ENCODE measurements at regions not wholly inside any gene's neighbourhood (a gene's known extent, or its start where the extent isn't known, plus 50 kb on each side); places are given as distances from the start of the nearest gene placed in this dataset.

DNA sequence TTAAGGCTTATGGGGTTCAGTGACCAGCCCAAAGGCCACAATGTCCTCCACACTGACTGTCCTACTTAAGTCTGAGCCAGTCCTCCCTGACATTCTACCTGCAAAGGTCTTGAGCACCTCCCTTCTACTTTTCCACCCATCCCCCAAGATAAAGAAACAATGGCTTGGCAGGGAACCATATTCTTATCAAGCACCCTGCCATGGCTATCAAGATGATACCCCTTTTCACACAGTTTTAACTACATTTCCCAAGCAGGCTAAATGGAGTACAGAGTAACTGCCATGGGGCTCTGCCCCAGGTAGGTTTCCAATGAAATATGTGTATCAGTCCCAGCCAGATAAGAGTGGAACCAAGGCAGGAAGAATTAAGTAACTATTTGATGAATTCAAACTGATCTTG, 85.9 kb upstream of the MOCS1 start:
- Histone ChIP-seq H4K20me1 (ENCODE audit: insufficient read depth, low read length) (no peaks in the 10 kb centered on the region), H3K9me3 (ENCODE audit: low read length) (peaks cover 62% of the 10 kb centered on the region), H3K4me2 (ENCODE audit: low read depth, low read length) (no peak overlapping the region), H3K4me3 (replicated peaks in 1 of 3; ENCODE audit: insufficient read depth in 1 of 3, low read depth in 2 of 3, low read length in 3 of 3) (no peak overlapping the region), H2AFZ (ENCODE audit: low read length) (no peak overlapping the region), H3K36me3 (replicated peaks in 1 of 2; ENCODE audit: control insufficient read depth in 1 of 2, insufficient read depth in 2 of 2, low read length in 2 of 2) (no peaks in the 10 kb centered on the region), H3K27ac (ENCODE audit: extremely low read length, insufficient read depth, low read length) (no peak overlapping the region), H3K9ac (ENCODE audit: insufficient read depth, low read depth, low read length) (no peak overlapping the region), H3K27me3 (ENCODE audit: control insufficient read depth in 1 of 2, insufficient read depth in 2 of 2, low read length in 2 of 2) (no peaks in the 10 kb centered on the region), H3K4me1 (ENCODE audit: insufficient read depth, low read length) (no peaks in the 10 kb centered on the region), H3K79me2 (ENCODE audit: insufficient read depth, low read length) (no peaks in the 10 kb centered on the region)
- in situ Hi-C loops (cut with HindIII; ENCODE audit: extremely low pct_ligation_motif_present, low pct_unique_long_range_greater_than_20kb) (no loop called here), intact Hi-C loops (cut with micrococcal nuclease; ENCODE audit: unreplicated experiment) (no loop called here)
- POLR2A ChIA-PET, result no interaction called here
- ATAC-seq (no peak), FAIRE-seq (no peak), DNase-seq (ENCODE audit: low spot score) (no peak)
- TF ChIP-seq CHD2 (IDR thresholded peaks at IDR 0.05; ENCODE audit: low read depth, low read length), result no peak
- no peak for TF ChIP-seq ZSCAN22 (CRISPR knock-in tag; IDR thresholded peaks at IDR 0.05)
- no peak for TF ChIP-seq ZNF205 (CRISPR knock-in tag; IDR thresholded peaks at IDR 0.05)
- TF ChIP-seq, protein P1, sequence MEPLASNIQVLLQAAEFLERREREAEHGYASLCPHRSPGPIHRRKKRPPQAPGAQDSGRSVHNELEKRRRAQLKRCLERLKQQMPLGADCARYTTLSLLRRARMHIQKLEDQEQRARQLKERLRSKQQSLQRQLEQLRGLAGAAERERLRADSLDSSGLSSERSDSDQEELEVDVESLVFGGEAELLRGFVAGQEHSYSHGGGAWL (CRISPR knock-in tag; IDR thresholded peaks at IDR 0.05), result no peak
- TF ChIP-seq, protein P2, sequence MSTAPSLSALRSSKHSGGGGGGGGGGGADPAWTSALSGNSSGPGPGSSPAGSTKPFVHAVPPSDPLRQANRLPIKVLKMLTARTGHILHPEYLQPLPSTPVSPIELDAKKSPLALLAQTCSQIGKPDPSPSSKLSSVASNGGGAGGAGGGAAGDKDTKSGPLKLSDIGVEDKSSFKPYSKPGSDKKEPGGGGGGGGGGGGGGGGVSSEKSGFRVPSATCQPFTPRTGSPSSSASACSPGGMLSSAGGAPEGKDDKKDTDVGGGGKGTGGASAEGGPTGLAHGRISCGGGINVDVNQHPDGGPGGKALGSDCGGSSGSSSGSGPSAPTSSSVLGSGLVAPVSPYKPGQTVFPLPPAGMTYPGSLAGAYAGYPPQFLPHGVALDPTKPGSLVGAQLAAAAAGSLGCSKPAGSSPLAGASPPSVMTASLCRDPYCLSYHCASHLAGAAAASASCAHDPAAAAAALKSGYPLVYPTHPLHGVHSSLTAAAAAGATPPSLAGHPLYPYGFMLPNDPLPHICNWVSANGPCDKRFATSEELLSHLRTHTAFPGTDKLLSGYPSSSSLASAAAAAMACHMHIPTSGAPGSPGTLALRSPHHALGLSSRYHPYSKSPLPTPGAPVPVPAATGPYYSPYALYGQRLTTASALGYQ (CRISPR knock-in tag; IDR thresholded peaks at IDR 0.05), result no peak
- TF ChIP-seq ZFP36L2 (CRISPR knock-in tag; IDR thresholded peaks at IDR 0.05), result no peak
- no peak for TF ChIP-seq ZNF562 (CRISPR knock-in tag; IDR thresholded peaks at IDR 0.05; ENCODE audit: borderline replicate concordance)
- TF ChIP-seq KDM5A (IDR thresholded peaks at IDR 0.05; ENCODE audit: borderline replicate concordance, low read length), result no peak
- TF ChIP-seq SAFB2 (CRISPR knock-in tag; IDR thresholded peaks at IDR 0.05; ENCODE audit: borderline replicate concordance, low read depth), result no peak
- no peak for TF ChIP-seq FOXJ3 (CRISPR knock-in tag; IDR thresholded peaks at IDR 0.05; ENCODE audit: borderline replicate concordance)
- TF ChIP-seq HHEX (CRISPR knock-in tag; IDR thresholded peaks at IDR 0.05), result no peak
- TF ChIP-seq HMG20B (CRISPR knock-in tag; conservative IDR thresholded peaks at IDR 0.05), result no peak
- TF ChIP-seq TCF12 (IDR thresholded peaks at IDR 0.05), result no peak
- no peak for TF ChIP-seq TCF12 (CRISPR knock-in tag; IDR thresholded peaks at IDR 0.05)
- no peak for TF ChIP-seq MED13 (CRISPR knock-in tag; IDR thresholded peaks at IDR 0.05)
- TF ChIP-seq ERF (CRISPR knock-in tag; IDR thresholded peaks at IDR 0.05), result no peak
- TF ChIP-seq GTF3A (CRISPR knock-in tag; conservative IDR thresholded peaks at IDR 0.05), result no peak
- no peak for TF ChIP-seq MTF1 (CRISPR knock-in tag; IDR thresholded peaks at IDR 0.05)
- TF ChIP-seq, protein P3, sequence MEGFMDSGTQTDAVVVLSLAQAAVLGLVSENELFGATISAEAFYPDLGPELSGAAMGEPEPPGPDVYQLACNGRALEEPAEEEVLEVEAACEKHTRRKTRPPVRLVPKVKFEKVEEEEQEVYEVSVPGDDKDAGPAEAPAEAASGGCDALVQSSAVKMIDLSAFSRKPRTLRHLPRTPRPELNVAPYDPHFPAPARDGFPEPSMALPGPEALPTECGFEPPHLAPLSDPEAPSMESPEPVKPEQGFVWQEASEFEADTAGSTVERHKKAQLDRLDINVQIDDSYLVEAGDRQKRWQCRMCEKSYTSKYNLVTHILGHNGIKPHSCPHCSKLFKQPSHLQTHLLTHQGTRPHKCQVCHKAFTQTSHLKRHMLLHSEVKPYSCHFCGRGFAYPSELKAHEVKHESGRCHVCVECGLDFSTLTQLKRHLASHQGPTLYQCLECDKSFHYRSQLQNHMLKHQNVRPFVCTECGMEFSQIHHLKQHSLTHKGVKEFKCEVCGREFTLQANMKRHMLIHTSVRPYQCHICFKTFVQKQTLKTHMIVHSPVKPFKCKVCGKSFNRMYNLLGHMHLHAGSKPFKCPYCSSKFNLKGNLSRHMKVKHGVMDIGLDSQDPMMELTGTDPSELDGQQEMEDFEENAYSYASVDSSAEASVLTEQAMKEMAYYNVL (CRISPR knock-in tag; IDR thresholded peaks at IDR 0.05; ENCODE audit: borderline replicate concordance), result no peak
- no peak for TF ChIP-seq NFE2L1 (CRISPR knock-in tag; IDR thresholded peaks at IDR 0.05; ENCODE audit: borderline replicate concordance)
- TF ChIP-seq, protein P4, sequence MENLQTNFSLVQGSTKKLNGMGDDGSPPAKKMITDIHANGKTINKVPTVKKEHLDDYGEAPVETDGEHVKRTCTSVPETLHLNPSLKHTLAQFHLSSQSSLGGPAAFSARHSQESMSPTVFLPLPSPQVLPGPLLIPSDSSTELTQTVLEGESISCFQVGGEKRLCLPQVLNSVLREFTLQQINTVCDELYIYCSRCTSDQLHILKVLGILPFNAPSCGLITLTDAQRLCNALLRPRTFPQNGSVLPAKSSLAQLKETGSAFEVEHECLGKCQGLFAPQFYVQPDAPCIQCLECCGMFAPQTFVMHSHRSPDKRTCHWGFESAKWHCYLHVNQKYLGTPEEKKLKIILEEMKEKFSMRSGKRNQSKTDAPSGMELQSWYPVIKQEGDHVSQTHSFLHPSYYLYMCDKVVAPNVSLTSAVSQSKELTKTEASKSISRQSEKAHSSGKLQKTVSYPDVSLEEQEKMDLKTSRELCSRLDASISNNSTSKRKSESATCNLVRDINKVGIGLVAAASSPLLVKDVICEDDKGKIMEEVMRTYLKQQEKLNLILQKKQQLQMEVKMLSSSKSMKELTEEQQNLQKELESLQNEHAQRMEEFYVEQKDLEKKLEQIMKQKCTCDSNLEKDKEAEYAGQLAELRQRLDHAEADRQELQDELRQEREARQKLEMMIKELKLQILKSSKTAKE (CRISPR knock-in tag; IDR thresholded peaks at IDR 0.05; ENCODE audit: borderline replicate concordance), result no peak
- BruUV-seq (replicated peaks), result no TSS peak
- CTCF ChIA-PET (ENCODE audit: low intra/inter-chr PET ratio, low total read pairs), result no interaction called here
